ES-I3 (cell line): ENCODE measurements at regions not wholly inside any gene's neighbourhood (a gene's known extent, or its start where the extent isn't known, plus 50 kb on each side); places are given as distances from the start of the nearest gene placed in this dataset.
"Not testable (repeated sequence)": the region's sequence is repeated elsewhere in the genome, so short reads cannot be mapped to it uniquely, and the experiment has no call there.

Source experiments
- H3K36me3 ChIP-seq: 2 replicates; pipeline ENCODE4 v1.6.1; 2013; ENCODE audit warnings: mild to moderate bottlenecking, low read length, control low read depth, moderate library complexity; ENCODE audit not compliant: insufficient read depth
- H3K4me1 ChIP-seq: 2 replicates; pipeline ENCODE4 v1.6.1; 2013; ENCODE audit warnings: mild to moderate bottlenecking, control low read depth, low read length; ENCODE audit not compliant: insufficient read depth
- H3K9ac ChIP-seq: 2 replicates; pipeline ENCODE4 v1.6.1; 2013; ENCODE audit warnings: low read depth, mild to moderate bottlenecking, low read length, moderate library complexity
- H3K9me3 ChIP-seq: 2 replicates; pipeline ENCODE4 v1.6.1; 2013; ENCODE audit warnings: mild to moderate bottlenecking, low read length, moderate library complexity; ENCODE audit not compliant: control insufficient read depth, insufficient read depth

GRCh38 chr9:62857280-62857679, 1667.4 kb downstream of the SPATA31A7 start:
- H3K36me3 ChIP-seq, H3K9me3 ChIP-seq, H3K4me1 ChIP-seq, H3K9ac ChIP-seq: not testable (repeated sequence)

DNA sequence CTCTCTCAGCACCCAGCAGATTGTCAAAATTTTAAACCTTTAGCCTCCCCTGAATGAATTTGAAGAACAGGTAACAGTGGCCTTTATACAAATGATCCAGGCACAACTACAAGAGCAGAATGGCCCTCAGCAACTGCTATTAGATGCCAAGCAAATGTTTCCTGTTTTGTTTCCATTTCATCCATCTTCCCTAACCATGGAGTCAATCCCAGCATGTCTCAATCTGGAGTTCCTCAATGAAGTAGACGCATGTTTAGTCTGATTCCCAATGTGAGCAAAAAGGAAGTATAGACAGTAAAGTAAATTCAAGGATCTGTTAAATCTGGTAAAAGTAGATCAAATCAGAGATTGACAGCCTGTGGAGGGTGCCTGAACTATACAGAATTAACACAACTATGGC, 1668.4 kb downstream of the SPATA31A7 start:
- not testable (repeated sequence) for H3K36me3 ChIP-seq, H3K9ac ChIP-seq, H3K4me1 ChIP-seq, H3K9me3 ChIP-seq

DNA sequence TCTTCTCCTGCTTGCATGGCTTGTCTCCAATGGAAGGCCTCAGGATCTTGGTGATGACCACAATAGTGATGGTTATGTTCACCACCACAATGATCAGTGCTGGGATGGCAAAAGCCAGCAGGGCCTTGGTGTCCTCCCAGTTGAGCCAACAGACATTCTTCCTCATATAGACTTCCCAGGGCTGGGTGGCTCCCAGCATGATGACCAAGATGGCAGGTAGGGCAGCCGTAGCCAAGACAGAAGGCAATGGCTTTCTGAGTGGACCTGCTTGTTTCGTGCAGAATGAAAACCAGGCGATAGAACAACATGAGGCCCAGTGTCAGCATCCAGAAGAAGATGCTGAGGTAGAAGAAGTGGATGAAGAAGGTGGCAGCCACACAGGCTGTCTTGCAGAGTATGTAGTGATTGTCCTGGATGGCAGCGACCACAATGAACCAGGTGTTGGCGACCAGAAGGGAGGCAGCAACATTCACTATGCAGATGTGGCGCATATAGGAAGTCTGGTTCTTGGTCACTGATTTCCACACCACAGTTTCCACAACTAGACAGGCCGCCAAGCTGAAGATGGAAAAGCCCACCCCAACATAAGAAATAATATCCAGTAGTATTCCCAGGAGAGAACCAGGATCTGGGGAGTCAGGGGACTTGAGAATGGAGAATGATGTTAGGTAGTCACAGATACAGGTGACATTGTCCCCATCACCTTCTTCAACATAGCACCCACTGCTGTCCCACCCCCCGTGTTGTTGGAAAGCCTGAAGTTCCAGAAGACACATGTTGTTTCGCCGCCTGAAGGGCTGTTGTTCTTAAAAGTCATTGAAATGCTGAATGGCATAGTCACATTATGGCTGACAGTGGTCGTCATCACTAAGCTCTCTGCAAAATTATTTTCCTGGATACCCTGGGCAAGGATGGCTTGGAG, 1671.4 kb downstream of the SPATA31A7 start:
- not testable (repeated sequence) for H3K4me1 ChIP-seq, H3K9me3 ChIP-seq, H3K9ac ChIP-seq, H3K36me3 ChIP-seq

GRCh38 chr9:62862180-62862579, 1672.3 kb downstream of the SPATA31A7 start:
- H3K9me3 ChIP-seq, result not testable (repeated sequence)

GRCh38 chr9:62863319-62863718, 1673.5 kb downstream of the SPATA31A7 start:
- H3K9ac ChIP-seq, H3K36me3 ChIP-seq, H3K9me3 ChIP-seq, H3K4me1 ChIP-seq: not testable (repeated sequence)

More at GRCh38 chr9:62862180-62862579, 1672.3 kb downstream of the SPATA31A7 start:
- H3K9ac ChIP-seq, H3K36me3 ChIP-seq, H3K4me1 ChIP-seq: not testable (repeated sequence)

- H3K36me3 ChIP-seq, H3K4me1 ChIP-seq, H3K9me3 ChIP-seq, H3K9ac ChIP-seq: not testable (repeated sequence)
Observed at GRCh38 chr9:62863867-62864266, 1674.0 kb downstream of the SPATA31A7 start.

DNA sequence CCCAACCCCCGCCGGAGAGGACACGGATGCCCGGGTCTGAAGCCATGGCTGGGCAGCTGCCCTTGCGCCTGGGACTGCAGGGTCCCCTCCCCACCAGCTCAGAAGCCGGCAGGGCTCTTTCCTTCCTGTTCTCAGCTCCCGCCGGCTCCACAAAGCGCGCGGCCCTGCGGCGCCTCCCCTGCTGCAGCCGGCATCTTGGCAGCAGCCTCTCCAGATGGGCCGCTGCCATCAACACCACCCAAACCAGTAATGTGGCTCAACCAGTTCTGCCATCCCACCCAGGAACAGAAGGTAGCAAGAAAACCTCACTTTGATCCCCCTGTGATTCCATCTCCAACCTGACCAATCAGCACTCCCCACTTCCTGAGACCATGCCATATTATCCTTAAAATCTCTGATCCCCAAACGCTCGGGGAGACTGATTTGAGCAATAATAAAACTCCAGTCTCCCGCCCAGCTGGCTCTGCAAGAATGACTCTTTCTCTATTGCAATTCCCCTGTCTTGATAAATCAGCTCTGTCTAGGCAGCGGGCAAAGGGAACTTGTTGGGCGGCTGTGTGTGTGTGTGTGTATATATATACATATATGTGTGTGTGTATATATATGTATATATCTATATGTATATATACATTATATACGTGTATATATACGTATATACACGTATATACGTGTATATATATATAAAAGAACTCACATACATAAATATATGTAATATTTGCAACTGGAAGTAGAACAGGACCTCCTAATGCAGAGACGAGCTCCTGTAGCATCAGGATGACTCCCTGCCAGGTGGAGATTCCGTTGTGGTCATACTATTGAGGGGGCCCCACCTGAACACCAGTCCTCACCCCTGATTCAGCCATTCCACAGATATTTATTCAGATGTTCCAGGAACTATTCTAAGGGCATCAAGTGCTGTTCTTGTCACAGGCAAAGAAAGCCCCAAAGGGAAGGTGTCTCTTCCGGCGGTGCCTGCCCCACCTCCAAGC, 1674.9 kb downstream of the SPATA31A7 start:
- H3K9ac ChIP-seq, result peak overlapping the region; percentile 53; the same call in 1 of the 2 replicates
- H3K4me1 ChIP-seq, result not testable (repeated sequence)

GRCh38 chr9:62869061-62869460, 1679.2 kb downstream of the SPATA31A7 start:
- H3K9ac ChIP-seq, H3K36me3 ChIP-seq, H3K9me3 ChIP-seq, H3K4me1 ChIP-seq: not testable (repeated sequence)

More for the DNA sequence above, 1674.9 kb downstream of the SPATA31A7 start:
- not testable (repeated sequence) for H3K9me3 ChIP-seq, H3K36me3 ChIP-seq

DNA sequence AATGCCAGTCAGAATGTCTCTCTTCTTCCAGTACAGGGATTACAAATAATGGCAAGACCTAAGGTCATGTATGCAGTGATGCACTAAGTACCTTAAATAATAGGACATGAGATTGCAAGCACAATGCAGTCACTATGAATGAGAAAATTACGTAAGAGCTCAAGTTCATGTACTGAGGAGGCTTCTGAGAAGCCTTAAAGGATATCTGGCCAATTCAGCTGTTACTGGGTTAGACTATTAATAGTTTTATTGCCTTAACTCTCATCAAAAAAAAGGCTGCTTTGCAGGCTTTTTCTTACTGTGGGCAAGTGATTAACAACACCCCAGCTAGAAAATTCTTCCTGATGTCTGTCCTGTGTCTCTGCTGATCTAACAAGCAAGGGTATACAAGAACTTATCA, 1681.9 kb downstream of the SPATA31A7 start:
- not testable (repeated sequence) for H3K9ac ChIP-seq, H3K9me3 ChIP-seq, H3K4me1 ChIP-seq, H3K36me3 ChIP-seq

- not testable (repeated sequence) for H3K9me3 ChIP-seq, H3K36me3 ChIP-seq, H3K9ac ChIP-seq, H3K4me1 ChIP-seq
Observed at GRCh38 chr9:62874213-62874612, 1684.4 kb downstream of the SPATA31A7 start.

DNA sequence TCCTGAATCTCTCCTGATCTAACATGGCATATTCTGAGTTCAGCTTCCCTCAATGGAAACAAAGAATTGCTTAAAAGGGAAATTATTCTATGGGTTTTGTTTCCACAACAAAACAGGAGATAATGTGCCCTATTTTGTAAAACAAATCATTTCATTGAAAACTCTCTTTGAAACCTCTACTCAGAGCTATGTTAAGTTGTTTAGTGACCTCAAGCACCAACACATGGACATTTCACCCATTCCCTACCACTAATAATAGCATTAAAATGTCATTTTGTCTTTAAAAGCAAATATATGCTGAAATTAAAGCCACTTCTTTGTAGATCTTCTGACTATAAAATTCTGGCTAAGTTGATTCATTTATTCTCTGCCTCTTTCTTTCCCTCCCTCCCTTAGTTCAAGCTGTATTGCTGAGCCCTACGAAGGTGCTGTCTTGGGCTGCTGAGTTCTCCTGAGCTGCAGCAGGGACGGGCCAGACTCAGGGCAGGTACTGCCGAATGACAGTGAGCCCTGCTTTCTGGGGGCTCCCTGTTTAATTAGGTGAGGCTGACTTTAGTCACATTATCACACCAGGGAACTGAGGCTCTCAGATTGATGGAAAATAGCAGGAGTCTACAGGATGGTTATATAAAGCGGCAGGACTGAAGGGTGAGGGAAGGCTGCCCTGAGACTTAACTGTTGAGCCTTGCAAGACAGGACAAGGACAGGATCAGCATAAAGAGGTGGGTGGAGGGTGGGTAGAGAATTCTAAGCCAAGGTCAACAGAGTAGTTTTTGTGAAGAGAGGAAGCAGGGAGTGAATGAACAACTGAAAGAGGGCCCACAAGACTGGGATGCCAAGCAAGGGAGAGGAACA, 1685.1 kb downstream of the SPATA31A7 start:
- H3K9me3 ChIP-seq, H3K9ac ChIP-seq, H3K36me3 ChIP-seq, H3K4me1 ChIP-seq: not testable (repeated sequence)

GRCh38 chr9:62877552-62877951, 1687.7 kb downstream of the SPATA31A7 start:
- H3K9me3 ChIP-seq, H3K4me1 ChIP-seq, H3K36me3 ChIP-seq, H3K9ac ChIP-seq: not testable (repeated sequence)

GRCh38 chr9:62877987-62878386, 1688.2 kb downstream of the SPATA31A7 start:
- not testable (repeated sequence) for H3K36me3 ChIP-seq, H3K9me3 ChIP-seq, H3K9ac ChIP-seq, H3K4me1 ChIP-seq

DNA sequence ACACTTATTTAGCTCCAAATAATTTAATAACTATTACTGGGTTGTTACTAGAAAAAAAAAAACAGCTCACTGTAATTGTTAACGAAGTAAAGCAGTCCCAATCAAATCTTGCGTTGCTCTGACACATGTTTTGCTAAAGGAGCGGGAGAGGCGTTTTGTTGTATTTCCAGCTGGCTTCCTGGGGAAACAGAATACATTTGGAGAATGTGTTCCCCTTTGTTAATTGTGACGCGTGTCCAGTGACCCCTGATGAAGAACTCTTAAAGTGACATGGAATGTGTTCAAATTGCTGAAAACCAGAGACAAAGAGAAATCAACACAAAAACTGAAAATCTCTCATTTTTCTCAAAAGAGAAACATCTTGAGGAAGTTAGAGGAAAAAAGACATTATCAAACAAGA, 1690.6 kb downstream of the SPATA31A7 start:
- not testable (repeated sequence) for H3K9me3 ChIP-seq, H3K4me1 ChIP-seq, H3K9ac ChIP-seq, H3K36me3 ChIP-seq
